ENCODE measurements at regions not wholly inside any gene's neighbourhood (a gene's known extent, or its start where the extent isn't known, plus 50 kb on each side); places are given as distances from the start of the nearest gene placed in this dataset.

DNA sequence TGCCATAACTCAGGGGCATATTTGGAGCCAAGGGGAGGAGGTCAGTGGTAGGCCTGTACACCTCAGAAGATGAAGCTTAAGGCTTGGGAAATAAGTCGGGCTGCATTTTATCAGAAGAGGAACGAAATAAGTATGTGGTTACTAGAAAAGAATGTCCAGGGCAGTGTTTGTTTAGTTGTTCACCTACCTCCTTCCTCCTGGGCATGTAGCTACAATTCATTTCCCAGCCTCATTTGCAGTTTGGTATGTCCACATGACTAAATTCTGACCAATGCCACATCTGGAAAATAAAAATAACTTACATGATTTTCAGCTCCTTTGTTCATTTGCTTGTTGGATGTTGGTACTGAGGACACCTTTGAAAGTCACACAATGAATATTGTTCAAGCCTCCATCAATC is 294.5 kb upstream of the RGS17 start:
- H3K9ac ChIP-seq (ENCODE audit: extremely low read depth, insufficient read length, low read length): no peak overlapping the region
- H2BK20ac ChIP-seq (ENCODE audit: low read depth, low read length, poor library complexity, severe bottlenecking): no peak overlapping the region
- H3K4me1 Mint-ChIP-seq: 0 out of 4 replicates have a peak, but pooled peaks cover 0 to 4% of the 10 kb centered on the region in 2 experiments
- no peak overlapping the region for H4K5ac ChIP-seq (ENCODE audit: insufficient read length, low read depth, low read length)
- H3K27me3 ChIP-seq (ENCODE audit: insufficient read depth, low read length): no peaks in the 10 kb centered on the region
- no peaks in the 10 kb centered on the region for H3K23me2 ChIP-seq (ENCODE audit: insufficient read length, low read depth, low read length, poor library complexity, severe bottlenecking)
- no peak overlapping the region for H2AFZ ChIP-seq (ENCODE audit: low read length)
- no peak overlapping the region for H4K8ac ChIP-seq (replicated peaks; ENCODE audit: insufficient read length, low read depth, low read length)
- H3K27ac Mint-ChIP-seq: no peak overlapping the region
- no peak overlapping the region for H3K4me2 ChIP-seq (ENCODE audit: insufficient read depth, insufficient read length, low read length)
- no peak overlapping the region for H3T11ph ChIP-seq (ENCODE audit: low read length)
- H3K79me2 ChIP-seq (ENCODE audit: insufficient read depth, low read length): no peaks in the 10 kb centered on the region
- no peak overlapping the region for H2BK12ac ChIP-seq (ENCODE audit: insufficient read length, low read depth, low read length)
- WGBS (ENCODE audit: extremely low coverage, insufficient read length, low lambda C conversion rate): no CpG with 5 or more reads among the region's 2 CpGs
- H3K27ac ChIP-seq (ENCODE audit: insufficient read length, low read depth, low read length): no peak overlapping the region
- H3K18ac ChIP-seq (ENCODE audit: insufficient read length, low read depth, low read length): no peak overlapping the region
- H2BK5ac ChIP-seq (ENCODE audit: insufficient read length, low read length): no peak overlapping the region
- no peak overlapping the region for H3K4ac ChIP-seq (ENCODE audit: low read depth, low read length)
- no peaks in the 10 kb centered on the region for H3K9me3 ChIP-seq (ENCODE audit: control insufficient read depth, low read depth, low read length)
- DNase-seq: no peak
- no peaks in the 10 kb centered on the region; a peak in 1 of 5 replicates for H3K9me3 Mint-ChIP-seq
- H3K27me3 Mint-ChIP-seq (ENCODE audit: low read depth): no peaks in the 10 kb centered on the region
- no peak overlapping the region for H2BK15ac ChIP-seq (ENCODE audit: low read depth, low read length)
- no peak overlapping the region for H4K91ac ChIP-seq (ENCODE audit: insufficient read length, low read depth, low read length)
- H3K14ac ChIP-seq (ENCODE audit: insufficient read depth, low read length): no peak overlapping the region
- no peak overlapping the region for H3K23ac ChIP-seq (ENCODE audit: insufficient read length, low read depth, low read length)
- no peaks in the 10 kb centered on the region for H3K4me1 ChIP-seq (ENCODE audit: insufficient read depth, low read length)
- no peaks in the 10 kb centered on the region for H3K79me1 ChIP-seq (ENCODE audit: insufficient read depth, low read depth, low read length, poor library complexity, severe bottlenecking)
- H2AK5ac ChIP-seq (ENCODE audit: insufficient read length, low read length): no peak overlapping the region
- TF ChIP-seq, protein P1, sequence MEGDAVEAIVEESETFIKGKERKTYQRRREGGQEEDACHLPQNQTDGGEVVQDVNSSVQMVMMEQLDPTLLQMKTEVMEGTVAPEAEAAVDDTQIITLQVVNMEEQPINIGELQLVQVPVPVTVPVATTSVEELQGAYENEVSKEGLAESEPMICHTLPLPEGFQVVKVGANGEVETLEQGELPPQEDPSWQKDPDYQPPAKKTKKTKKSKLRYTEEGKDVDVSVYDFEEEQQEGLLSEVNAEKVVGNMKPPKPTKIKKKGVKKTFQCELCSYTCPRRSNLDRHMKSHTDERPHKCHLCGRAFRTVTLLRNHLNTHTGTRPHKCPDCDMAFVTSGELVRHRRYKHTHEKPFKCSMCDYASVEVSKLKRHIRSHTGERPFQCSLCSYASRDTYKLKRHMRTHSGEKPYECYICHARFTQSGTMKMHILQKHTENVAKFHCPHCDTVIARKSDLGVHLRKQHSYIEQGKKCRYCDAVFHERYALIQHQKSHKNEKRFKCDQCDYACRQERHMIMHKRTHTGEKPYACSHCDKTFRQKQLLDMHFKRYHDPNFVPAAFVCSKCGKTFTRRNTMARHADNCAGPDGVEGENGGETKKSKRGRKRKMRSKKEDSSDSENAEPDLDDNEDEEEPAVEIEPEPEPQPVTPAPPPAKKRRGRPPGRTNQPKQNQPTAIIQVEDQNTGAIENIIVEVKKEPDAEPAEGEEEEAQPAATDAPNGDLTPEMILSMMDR (conservative IDR thresholded peaks at IDR 0.05): no peak
- no peak overlapping the region for H3K4me3 Mint-ChIP-seq
- no peak overlapping the region for H3K56ac ChIP-seq (ENCODE audit: insufficient read length, low read depth, low read length)
- no peaks in the 10 kb centered on the region for H4K20me1 ChIP-seq (ENCODE audit: control insufficient read depth, insufficient read depth, insufficient read length)
- H3K36me3 Mint-ChIP-seq (ENCODE audit: insufficient read depth in 1 of 3, low read depth in 3 of 3): no peaks in the 10 kb centered on the region; a peak in 1 of 7 replicates
- H2BK120ac ChIP-seq (ENCODE audit: low read depth, low read length, poor library complexity, severe bottlenecking): no peak overlapping the region
